Heart left ventricle (tissue), 16 donors: ENCODE measurements at regions not wholly inside any gene's neighbourhood (a gene's known extent, or its start where the extent isn't known, plus 50 kb on each side); places are given as distances from the start of the nearest gene placed in this dataset.

ENCODE experiments used
- ATAC-seq, 4 donors: fragments of 200-7000 bp; cut with Tn5 transposase; one replicate each; pipeline ENCODE4 v1.9.1; 2020 to 2022; ENCODE audit warnings: moderate library complexity in 4 of 4, mild to moderate bottlenecking in 3 of 4, moderate number of reproducible peaks in 1 of 4
- DNase-seq, 5 donors: peaks; one replicate each; pipeline ENCODE4 v3.0.0-alpha.2; 2020
- H3K27ac ChIP-seq, 12 donors: fragments of 200-600 bp; sonication (generic) in 4 of 12; one replicate each; pipeline versions ENCODE4 v1.5.0 to v1.8.0; 2016 to 2022; ENCODE audit warnings: mild to moderate bottlenecking in 2 of 12
- H3K27me3 ChIP-seq, 9 donors: fragments of 200-600 bp; sonication (generic) in 2 of 9; one replicate each; pipeline versions ENCODE4 v1.5.1 to v1.8.0; 2016 to 2022; ENCODE audit warnings: mild to moderate bottlenecking in 3 of 9
- H3K36me3 ChIP-seq, 9 donors: fragments of 200-600 bp; sonication (generic) in 2 of 9; one replicate each; pipeline versions ENCODE4 v1.5.0 to v1.8.0; 2018 to 2022; ENCODE audit warnings: mild to moderate bottlenecking in 2 of 9
- H3K4me1 ChIP-seq, 12 donors: fragments of 200-600 bp; sonication (generic) in 4 of 12; one replicate each; pipeline versions ENCODE4 v1.5.0 to v1.8.0; 2016 to 2022; ENCODE audit warnings: mild to moderate bottlenecking in 3 of 12
- H3K4me3 ChIP-seq, 12 donors: fragments of 200-600 bp; sonication (generic) in 4 of 12; one replicate each; pipeline versions ENCODE4 v1.5.0 to v1.8.0; 2017 to 2022; ENCODE audit warnings: mild to moderate bottlenecking in 9 of 12, moderate library complexity in 4 of 12
- H3K9me3 ChIP-seq, 12 donors: fragments of 200-600 bp; sonication (generic) in 4 of 12; one replicate each; pipeline versions ENCODE4 v1.5.0 to v1.8.0; 2016 to 2022; ENCODE audit warnings: mild to moderate bottlenecking in 1 of 12
- POLR2A ChIP-seq, 2 donors: fragments of 450-650 bp; IDR thresholded peaks; one replicate each; pipeline ENCODE4 v1.6.1; 2017; ENCODE audit warnings: antibody characterized with exemption in 2 of 2, mild to moderate bottlenecking in 2 of 2, moderate library complexity in 2 of 2
- WGBS, 4 donors: extraction: QIAGEN DNeasy Blood & Tissue Kit in 2 of 4; methylation state at CpG; one replicate each; pipeline versions ENCODE4 v1.1.5 to v1.1.7; 2013 to 2018; 5-methylcytosine and 5-hydroxymethylcytosine counted together
- intact Hi-C, 10 donors: fragments of 100-400 bp; cut with DNase I; formaldehyde crosslinking; loops; one replicate each; pipeline versions ENCODE4 v1.11.1 to v1.14.2; 2022
- TF ChIP-seq, protein P1 (sequence below), 12 donors: fragments of 200-600 bp; sonication (generic) in 4 of 12; IDR thresholded peaks; one replicate each; pipeline versions ENCODE4 v1.5.0 to v1.8.0; 2018 to 2022; ENCODE audit warnings: antibody characterized with exemption in 12 of 12, mild to moderate bottlenecking in 5 of 12
- donor health status: ischemic (EF 13 %, LVEDD 7.1; RV severe dilation, severe dysfunction).
- donor health status: healthy with polysubstance abuse.
- donor health status: DM: no; HTN: yes; CAD: no.
- donor health status: DM: no; HTN: no; CAD: no.
- donor health status: ischemic (EF 25% LVEDD 6.9; RV normal size, moderate dysfunction).
- donor health status: ischemic (EF 25% LVEDD 5.7; RV mildly dilated, moderate dysfunction).
- donor health status: healthy.
- donor health status: DM: yes; HTN: yes; CAD: no.
- donor health status: ischemic (EF 35%, LVEDD 5.7; RV mildly dilated, moderate dysfunction).
- donor health status: nonischemic (EF 11% LVEDD 7.7; RV severe dilation, severe dysfunction).
- donor health status: DM: yes; HTN: yes; CAD: no.
- donor health status: PGD.
- donor health status: ischemic (EF 29% LVEDD 5.4; RV normal size, mild dysfunction).
- donor health status: nonischemic (EF 23%, LVEDD 6.1; RV moderate dilation, normal function).

- TF ChIP-seq POLR2A (IDR thresholded peaks at IDR 0.05), result no peak
- DNase-seq (no peak), ATAC-seq (no peak)
- peaks cover 0 to 16% (median 0%) of the 10 kb centered on the region in 9 donors for H3K27me3 ChIP-seq
- intact Hi-C loops, result no loop called here
- H3K4me3 ChIP-seq, result no peak overlapping the region
- no peaks in the 10 kb centered on the region for H3K9me3 ChIP-seq
- H3K36me3 ChIP-seq, result no peaks in the 10 kb centered on the region
- H3K27ac ChIP-seq, result peak overlapping the region in 4 of 12 donors; percentile 52 to 69 (median 64)
- 75 to 85% (median 83%) methylated on average over 8 of the region's 8 CpGs for WGBS, 4 donors
- H3K4me1 ChIP-seq, result peaks cover 0 to 12% (median 0%) of the 10 kb centered on the region in 12 donors
Measured at GRCh38 chr2:235264512-235264911, 229.3 kb upstream of the AGAP1 start.

DNA sequence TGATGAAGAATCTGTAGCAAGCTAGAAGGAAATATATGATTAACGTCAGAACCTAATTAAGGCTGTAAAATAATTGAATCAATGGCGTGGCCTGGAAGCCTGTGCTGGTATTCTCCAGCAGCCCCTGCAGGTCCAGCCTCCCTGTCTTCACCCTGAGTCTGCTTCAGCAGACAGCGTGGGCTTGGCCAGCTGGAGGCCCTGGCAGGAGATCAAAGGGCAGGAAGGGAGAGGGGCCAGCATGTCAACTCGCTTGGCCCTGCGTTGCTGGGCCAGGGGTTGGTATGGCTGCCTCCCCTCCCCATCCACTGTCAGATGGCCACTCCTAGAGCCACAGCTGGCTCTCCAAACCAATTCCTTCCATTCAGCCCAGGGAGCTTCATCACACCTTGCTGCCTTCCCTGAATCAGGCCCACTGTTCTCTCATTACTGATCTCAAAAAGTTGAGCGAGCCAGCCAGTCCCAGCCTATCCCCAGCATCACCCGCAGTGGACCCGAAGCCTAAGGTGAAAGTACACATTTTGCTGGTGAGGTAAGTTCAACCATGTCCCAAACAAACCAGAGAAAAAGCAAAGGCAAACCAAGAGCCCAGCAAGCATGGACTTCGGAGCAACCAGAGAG, 228.4 kb upstream of the AGAP1 start:
- DNase-seq (peak in 1 of 5 donors; percentile 49), ATAC-seq (peak in 1 of 4 donors; percentile 19)
- Histone ChIP-seq H3K27me3 (peaks cover 0 to 16% (median 0%) of the 10 kb centered on the region in 9 donors), H3K36me3 (no peaks in the 10 kb centered on the region), H3K4me3 (no peak overlapping the region), H3K4me1 (peaks cover 0 to 12% (median 0%) of the 10 kb centered on the region in 12 donors), H3K27ac (no peak overlapping the region), H3K9me3 (no peaks in the 10 kb centered on the region)
- intact Hi-C loops, result no loop called here
- 70 to 81% (median 74%) methylated on average over 9 of the region's 9 CpGs for WGBS, 4 donors
- no peak for TF ChIP-seq POLR2A (IDR thresholded peaks at IDR 0.05)
- TF ChIP-seq, protein P1, sequence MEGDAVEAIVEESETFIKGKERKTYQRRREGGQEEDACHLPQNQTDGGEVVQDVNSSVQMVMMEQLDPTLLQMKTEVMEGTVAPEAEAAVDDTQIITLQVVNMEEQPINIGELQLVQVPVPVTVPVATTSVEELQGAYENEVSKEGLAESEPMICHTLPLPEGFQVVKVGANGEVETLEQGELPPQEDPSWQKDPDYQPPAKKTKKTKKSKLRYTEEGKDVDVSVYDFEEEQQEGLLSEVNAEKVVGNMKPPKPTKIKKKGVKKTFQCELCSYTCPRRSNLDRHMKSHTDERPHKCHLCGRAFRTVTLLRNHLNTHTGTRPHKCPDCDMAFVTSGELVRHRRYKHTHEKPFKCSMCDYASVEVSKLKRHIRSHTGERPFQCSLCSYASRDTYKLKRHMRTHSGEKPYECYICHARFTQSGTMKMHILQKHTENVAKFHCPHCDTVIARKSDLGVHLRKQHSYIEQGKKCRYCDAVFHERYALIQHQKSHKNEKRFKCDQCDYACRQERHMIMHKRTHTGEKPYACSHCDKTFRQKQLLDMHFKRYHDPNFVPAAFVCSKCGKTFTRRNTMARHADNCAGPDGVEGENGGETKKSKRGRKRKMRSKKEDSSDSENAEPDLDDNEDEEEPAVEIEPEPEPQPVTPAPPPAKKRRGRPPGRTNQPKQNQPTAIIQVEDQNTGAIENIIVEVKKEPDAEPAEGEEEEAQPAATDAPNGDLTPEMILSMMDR (IDR thresholded peaks at IDR 0.05), result no peak

GRCh38 chr2:235267251-235267650, 226.6 kb upstream of the AGAP1 start:
- no peaks in the 10 kb centered on the region for H3K36me3 ChIP-seq
- intact Hi-C loops, result no loop called here
- peaks cover 0 to 23% (median 0%) of the 10 kb centered on the region in 9 donors for H3K27me3 ChIP-seq
- H3K4me1 ChIP-seq, result peaks cover 0 to 12% (median 0%) of the 10 kb centered on the region in 12 donors
- 70 to 84% (median 76%) methylated on average over 3 of the region's 3 CpGs for WGBS, 4 donors
- no peak overlapping the region for H3K27ac ChIP-seq
- no peak for ATAC-seq
- no peak overlapping the region for H3K4me3 ChIP-seq
- no peaks in the 10 kb centered on the region for H3K9me3 ChIP-seq
- TF ChIP-seq, protein P1 (IDR thresholded peaks at IDR 0.05), result no peak
- TF ChIP-seq POLR2A (IDR thresholded peaks at IDR 0.05), result no peak
- DNase-seq, result no peak

- Histone ChIP-seq H3K36me3 (no peaks in the 10 kb centered on the region), H3K4me3 (no peak overlapping the region), H3K9me3 (no peaks in the 10 kb centered on the region), H3K27me3 (peaks cover 0 to 18% (median 0%) of the 10 kb centered on the region in 9 donors), H3K27ac (no peak overlapping the region), H3K4me1 (peaks cover 0 to 6% (median 0%) of the 10 kb centered on the region in 12 donors)
- ATAC-seq, result no peak
- intact Hi-C loops, result no loop called here
- DNase-seq, result no peak
- TF ChIP-seq POLR2A (IDR thresholded peaks at IDR 0.05), result no peak
- TF ChIP-seq, protein P1 (IDR thresholded peaks at IDR 0.05), result no peak
- WGBS, 4 donors, result 53 to 57% (median 55%) methylated on average over 7 of the region's 7 CpGs
Measured at GRCh38 chr2:235268535-235268934, 225.3 kb upstream of the AGAP1 start.
